ENCODE measurements at regions not wholly inside any gene's neighbourhood (a gene's known extent, or its start where the extent isn't known, plus 50 kb on each side); places are given as distances from the start of the nearest gene placed in this dataset.
"Not testable (repeated sequence)": the region's sequence is repeated elsewhere in the genome, so short reads cannot be mapped to it uniquely, and the experiment has no call there.

DNA sequence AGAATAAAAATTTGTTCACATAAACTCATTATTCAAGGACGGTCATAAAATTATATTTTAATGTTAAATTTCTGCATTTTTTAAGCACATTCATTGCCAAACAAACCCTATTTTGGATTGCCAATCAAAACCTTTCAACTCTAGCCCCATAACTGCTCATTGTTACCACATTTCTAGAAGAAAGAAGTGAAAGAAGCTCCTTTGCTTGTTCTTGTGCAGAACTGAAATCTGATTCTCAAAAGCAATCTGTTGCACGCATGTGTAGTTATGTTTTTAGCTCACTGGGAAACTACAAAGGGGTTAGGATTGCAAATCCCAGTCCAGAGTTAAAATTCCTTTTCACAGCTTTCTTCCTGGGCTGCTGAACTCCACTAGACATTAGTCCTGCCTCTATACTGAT, 109.5 kb upstream of the MIR17HG start:
- no peak for DNase-seq

GRCh38 chr13:91240341-91240740, 107.1 kb upstream of the MIR17HG start:
- no peak for DNase-seq

DNA sequence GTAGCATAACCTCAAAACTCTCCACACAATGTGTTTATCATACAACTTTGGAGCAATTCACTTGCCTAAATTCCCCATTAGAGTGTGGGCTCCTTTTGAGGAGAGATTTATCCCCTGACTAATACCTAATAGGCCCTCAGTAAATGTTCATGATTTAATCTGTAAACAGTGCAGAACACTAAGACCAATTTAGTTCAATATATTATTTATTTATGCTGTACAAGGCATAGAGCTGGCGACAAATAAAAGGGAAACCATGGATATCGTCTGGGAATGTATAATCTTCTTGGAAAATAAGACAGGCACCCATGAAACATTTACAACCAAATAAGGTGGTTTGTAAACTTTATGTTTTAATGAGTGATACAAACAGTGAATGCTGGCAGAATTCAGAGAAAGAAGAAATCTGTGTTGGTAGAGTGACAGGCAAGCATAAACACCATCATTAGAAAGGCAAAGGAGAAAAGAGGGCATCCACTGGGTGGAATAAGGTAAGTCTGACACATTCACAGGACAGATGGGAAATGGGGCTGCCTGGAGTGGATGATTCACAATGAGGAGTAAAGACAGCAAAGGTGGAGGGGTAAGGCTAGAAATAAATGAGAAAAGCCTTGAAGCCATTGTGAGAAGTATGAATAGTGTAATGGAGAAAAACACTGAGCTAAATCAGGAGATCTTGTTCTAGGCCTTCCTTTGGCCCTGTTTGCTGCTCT, 106.1 kb upstream of the MIR17HG start:
- DNase-seq: no peak

GRCh38 chr13:91242652-91243051, 104.8 kb upstream of the MIR17HG start:
- no peak for DNase-seq

DNA sequence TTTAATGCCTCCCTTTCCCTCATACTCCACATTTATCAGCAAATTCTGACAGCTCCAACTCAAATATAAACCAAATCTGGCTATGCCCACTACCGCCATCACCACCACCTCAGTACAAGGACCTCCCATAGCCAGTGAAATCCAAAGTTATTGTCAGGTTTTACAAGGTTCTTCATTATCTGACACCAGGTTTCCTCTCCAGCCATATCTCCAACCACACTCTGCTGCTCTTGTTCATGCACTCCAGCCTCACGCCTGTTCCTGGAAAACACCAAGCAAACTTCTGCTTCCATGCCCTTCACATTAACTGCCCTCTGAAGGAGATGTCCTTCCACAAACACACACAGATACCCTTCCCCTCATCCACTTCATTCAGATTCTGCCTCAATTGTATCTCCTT, 102.2 kb upstream of the MIR17HG start:
- no peak for DNase-seq

DNA sequence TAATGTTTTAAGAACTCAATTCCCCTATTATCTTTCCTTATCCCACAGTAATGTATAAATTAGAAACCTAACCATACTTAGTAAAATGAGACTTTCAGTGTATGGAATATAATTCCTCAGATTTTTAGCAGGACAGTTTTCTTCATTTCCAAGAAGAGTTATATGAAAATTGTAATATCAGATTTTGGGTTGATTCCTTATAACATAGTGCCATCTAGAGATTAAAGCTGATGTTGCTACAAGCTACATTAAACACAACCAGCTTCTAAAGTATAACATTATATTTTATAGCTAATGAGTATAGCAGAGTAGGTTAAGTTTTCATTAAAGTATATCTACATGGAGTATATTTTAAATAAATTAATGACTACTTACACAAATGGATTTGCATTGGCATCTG, 99.7 kb upstream of the MIR17HG start:
- no peak for DNase-seq

GRCh38 chr13:91248249-91248648, 99.2 kb upstream of the MIR17HG start:
- no peak for DNase-seq

GRCh38 chr13:91249370-91249769, 98.1 kb upstream of the MIR17HG start:
- DNase-seq: no peak

- DNase-seq: no peak
Measured at GRCh38 chr13:91249861-91250260, 97.6 kb upstream of the MIR17HG start.

DNA sequence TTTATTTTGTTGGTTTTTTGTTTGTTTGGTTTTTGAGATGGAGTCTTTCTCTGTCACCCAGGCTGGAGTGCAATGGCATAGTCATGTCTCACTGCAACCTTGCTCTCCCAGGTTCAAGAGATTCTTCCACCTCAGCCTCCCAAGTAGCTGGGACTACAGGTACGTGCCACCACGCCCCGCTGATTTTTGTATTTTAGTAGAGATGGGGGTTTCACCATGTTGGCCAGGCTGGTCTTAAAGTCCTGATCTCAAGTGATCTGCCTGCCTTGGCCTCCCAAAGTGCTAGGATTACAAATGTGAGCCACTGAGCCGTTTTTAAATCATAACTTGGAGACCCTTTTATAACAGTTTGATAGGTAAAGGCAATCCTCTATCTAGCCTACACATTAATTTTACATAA, 95.9 kb upstream of the MIR17HG start:
- DNase-seq: not testable (repeated sequence)

DNA sequence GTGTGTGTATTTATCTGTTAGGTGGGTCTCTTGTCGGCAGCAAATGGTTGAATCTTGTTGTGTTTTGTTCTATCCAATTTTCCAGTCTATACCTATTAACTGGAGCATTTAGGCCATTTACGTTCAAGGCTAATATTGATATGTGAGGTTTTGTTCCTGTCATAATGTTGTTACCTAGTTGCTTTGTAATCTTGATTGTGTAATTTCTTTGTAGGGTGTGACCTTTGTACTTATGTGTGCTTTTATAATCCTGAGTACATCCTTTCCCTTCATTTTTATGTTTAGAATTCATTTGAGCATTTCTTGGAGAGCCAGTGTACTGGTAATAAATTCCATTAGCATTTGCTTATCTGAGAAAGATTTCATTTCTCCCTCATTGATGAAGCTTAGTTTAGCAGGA, 83.0 kb upstream of the MIR17HG start:
- no peak for DNase-seq

DNA sequence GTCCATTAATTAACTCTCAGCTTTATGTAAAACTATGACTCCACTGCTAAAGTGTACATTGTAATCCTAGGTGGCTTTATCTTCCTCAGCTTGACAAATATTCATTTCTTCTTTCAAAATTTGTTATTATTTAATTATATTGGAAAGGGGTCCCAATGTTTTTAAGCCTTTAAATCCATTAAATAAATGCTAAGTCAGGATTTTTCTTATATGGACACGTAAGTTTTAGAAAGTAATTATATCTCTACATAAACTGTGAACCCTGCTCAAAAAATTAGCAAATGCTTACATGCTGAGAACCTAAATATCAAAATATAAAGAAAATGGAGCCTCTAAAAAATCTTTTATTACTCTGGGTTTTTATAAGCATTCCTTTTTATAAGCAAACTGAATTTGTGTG, 78.2 kb upstream of the MIR17HG start:
- DNase-seq: no peak

DNA sequence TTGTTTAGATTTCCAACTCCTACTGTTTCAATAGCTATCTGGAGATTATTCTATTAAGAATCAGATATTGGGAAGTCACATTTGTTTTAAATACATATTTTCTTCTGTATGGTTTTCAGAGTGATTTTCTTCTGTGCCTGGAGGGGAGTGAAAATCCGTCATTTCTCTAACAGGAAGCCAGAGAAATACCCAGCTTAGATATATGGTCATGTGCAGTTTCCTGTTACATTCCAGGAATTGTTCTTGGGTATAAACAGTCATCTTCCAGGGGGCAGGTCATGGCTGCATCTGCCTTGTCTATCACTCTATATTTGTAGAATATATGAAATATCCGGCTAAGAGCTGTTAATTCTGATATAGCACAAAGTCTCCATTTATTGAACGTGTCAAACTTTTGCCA, 77.5 kb upstream of the MIR17HG start:
- no peak for DNase-seq

DNA sequence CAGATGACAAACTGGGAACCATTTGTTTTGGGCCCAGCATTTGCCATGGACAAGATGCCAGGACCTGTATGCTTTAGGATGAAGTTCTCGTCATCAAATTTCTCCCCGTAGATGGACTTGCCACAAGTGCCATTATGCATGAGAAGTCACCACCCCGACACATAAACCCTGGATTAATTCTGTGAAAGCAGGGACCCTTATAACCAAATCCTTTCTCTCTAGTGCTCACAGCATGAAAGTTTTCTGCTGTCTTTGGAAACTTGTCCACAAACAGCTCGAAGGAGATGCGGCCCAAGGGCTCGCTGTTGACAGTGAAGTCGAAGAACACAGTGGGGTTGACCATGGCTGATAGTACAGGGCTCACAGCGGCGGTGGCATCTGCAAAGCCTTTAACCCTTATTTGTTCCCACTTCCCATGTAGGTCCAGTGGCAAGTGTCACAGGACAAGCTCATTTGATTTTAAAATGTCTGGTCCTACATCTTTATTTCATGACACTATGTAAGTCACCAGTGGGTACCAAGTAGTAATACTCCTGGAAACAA, 75.2 kb upstream of the MIR17HG start:
- no peak for DNase-seq

GRCh38 chr13:91273675-91274074, 73.8 kb upstream of the MIR17HG start:
- no peak for DNase-seq

DNA sequence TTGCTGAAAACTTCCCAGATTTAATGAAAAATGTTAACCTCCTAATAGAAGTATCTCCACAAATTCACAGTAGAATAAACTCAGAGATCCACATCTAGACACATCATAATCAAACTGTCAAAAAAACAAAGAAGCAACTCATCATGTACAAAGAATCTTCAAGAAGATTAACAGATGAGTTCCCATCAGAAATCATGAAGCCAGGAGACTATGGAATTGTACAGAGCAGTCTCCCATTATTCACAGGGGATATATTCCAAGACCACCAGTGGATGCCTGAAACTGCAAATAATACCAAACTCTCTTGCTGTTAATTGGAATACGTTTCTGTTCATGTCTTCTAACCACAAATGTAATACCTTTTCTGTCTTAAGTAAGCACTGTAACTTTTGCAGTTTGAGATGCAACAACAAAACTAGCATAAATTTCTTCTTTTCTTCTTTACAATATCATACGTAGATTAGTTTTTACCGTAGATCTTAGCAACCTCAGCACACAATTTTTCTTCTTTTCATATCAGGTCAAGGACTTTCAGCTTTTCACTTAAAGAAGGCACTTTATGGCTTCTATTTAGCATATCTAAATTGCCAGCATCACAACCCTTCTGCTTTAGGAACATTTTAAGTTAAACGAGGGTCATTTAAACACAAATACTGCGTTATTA, 70.3 kb upstream of the MIR17HG start:
- DNase-seq: no peak

DNA sequence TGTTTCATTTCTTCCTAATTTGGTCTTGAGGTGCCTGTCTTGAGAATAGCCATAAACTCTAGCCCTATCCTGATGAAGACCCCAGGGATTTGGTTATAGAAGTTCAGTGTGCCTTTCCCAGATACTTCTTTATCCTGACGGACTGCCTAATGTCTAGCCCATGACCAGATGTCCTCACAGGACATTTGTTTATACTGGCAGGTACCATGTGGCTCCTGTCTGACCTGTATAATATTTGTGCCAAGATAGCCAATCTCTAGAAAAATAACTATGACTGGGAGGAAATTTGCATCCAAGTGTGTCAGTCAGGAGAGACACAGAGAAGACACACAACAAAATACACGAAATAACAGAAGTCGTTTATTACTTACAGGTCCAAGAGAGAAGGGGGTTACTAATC, 69.2 kb upstream of the MIR17HG start:
- DNase-seq: no peak

- DNase-seq: no peak
Measured at GRCh38 chr13:91278888-91279287, 68.6 kb upstream of the MIR17HG start.

DNA sequence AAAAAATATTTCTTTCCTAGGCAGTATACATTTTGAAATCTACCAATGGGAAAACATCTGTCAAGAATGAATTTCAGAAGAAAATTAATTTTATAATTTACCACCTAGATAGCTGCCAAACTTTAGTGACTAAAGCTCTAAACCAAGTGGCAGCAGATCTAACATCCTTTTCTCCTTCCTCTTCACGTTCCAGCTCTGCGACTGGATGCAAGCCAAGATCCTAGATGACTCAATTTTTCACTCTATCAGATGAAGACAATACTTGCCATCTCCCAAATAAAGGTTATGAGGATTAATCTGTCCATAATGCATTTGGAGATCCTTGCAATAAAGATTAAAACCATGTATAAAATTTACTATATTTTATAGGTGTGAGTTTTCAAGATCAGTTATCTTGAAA, 66.7 kb upstream of the MIR17HG start:
- DNase-seq: no peak

DNA sequence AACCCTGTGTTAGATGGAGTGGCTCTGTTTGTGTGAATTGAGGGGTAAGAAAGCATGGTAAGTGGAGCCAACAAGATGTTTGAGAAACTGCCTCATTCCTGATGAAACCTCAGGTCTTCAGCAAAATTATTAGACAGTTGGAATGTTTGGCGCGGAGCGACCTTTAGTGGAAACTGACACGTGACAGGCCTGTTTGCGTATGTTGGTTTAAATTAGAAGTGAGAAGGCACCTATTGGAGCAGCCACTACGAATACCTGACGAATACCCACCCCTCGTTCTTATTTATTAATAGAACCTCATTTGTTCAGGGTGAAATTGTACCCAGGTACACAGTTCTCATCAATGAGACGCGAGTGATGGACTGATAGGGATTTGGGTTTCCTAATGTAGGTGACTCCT, 63.2 kb upstream of the MIR17HG start:
- no peak for DNase-seq

- DNase-seq: no peak
Measured at GRCh38 chr13:91286317-91286716, 61.2 kb upstream of the MIR17HG start.

GRCh38 chr13:91291078-91291477, 56.4 kb upstream of the MIR17HG start:
- peak in 5 of 51 donors; percentile 1 to 26 (median 6) for DNase-seq

DNA sequence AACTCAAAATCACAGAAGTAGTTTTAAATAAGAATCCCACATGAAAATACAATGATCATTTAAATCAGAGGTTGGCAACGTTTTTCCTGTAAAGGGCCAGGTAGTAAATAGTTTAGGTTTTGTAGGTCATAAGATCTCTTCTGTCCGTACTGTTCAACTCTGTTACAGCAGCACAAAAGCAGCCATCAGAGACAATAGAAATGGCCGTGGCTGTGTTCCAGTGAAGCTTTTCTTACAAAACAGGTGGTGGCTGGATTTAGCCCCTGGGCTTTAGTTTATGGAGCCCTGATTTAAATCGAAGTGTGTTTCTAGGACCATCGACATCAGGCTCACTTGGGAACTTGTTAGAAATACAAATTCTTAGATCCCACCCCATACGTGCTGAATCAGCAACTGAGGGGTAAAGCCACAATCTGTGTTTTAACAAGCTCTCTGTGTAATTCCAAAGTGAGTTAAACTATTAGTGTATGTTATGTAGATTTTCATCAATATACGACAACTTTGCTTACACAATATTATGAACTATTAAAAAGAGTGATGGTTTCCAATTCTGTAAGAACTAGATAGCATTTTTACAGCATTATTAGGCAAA, 54.8 kb upstream of the MIR17HG start:
- no peak for DNase-seq

Measured in hypothalamus (tissue), 51 donors.